Liver (tissue), 3 donors: ENCODE measurements at regions not wholly inside any gene's neighbourhood (a gene's known extent, or its start where the extent isn't known, plus 50 kb on each side); places are given as distances from the start of the nearest gene placed in this dataset.

ENCODE experiments used
- NR2F2 ChIP-seq: IDR thresholded peaks from 2 replicates; pipeline ENCODE4 v1.6.1; 2016; ENCODE audit warnings: antibody characterized with exemption
- RAD21 ChIP-seq, 2 donors: IDR thresholded peaks; 2 replicates each; pipeline ENCODE4 v1.6.1; 2016; ENCODE audit warnings: antibody characterized with exemption in 2 of 2, mild to moderate bottlenecking in 2 of 2
- SP1 ChIP-seq: IDR thresholded peaks from 2 replicates; pipeline ENCODE4 v1.6.1; 2018; ENCODE audit warnings: antibody characterized with exemption, mild to moderate bottlenecking
- TAF1 ChIP-seq: conservative IDR thresholded peaks from 2 replicates; pipeline ENCODE4 v1.6.1; 2016; ENCODE audit warnings: antibody characterized with exemption, mild to moderate bottlenecking
- YY1 ChIP-seq: IDR thresholded peaks from 2 replicates; pipeline ENCODE4 v1.6.1; 2016; ENCODE audit warnings: antibody characterized with exemption, mild to moderate bottlenecking
- TF ChIP-seq, protein P1 (sequence below): fragments of 150-350 bp; IDR thresholded peaks from 2 replicates; pipeline ENCODE4 v1.5.1; 2017; ENCODE audit warnings: improper control_type of control experiment, low read depth, low read length; ENCODE audit not compliant: missing input control
- TF ChIP-seq, protein P2 (sequence below): IDR thresholded peaks from 2 replicates; pipeline ENCODE4 v1.6.1; 2016; ENCODE audit warnings: antibody characterized with exemption
- TF ChIP-seq, protein P3 (sequence below): IDR thresholded peaks from 2 replicates; pipeline ENCODE4 v1.6.1; 2016; ENCODE audit warnings: antibody characterized with exemption, mild to moderate bottlenecking
- TF ChIP-seq, protein P4 (sequence below): IDR thresholded peaks from 2 replicates; pipeline ENCODE4 v1.6.1; 2016; ENCODE audit warnings: antibody characterized with exemption
- donor health status: healthy.
- donor health status: healthy.

DNA sequence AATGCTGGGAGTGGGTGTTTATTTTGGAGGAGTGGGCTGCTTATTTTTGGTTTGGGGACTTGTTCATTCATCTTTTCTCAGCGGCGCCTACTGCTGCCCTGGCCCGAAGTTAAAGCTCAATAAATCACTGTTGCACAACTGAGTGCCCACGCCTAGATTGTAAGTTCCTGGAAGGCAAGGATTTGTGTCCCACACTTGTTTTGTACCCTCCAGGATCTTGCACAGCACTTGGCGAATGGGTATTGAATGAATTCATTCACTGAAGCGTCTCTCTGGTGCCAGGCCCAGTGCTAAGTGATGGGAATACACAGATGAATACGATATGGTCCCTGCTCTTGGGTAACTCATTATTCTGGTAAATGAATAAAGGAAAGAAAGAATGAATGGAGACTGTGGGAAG, 153.3 kb upstream of the PARP11 start:
- TF ChIP-seq, protein P1, sequence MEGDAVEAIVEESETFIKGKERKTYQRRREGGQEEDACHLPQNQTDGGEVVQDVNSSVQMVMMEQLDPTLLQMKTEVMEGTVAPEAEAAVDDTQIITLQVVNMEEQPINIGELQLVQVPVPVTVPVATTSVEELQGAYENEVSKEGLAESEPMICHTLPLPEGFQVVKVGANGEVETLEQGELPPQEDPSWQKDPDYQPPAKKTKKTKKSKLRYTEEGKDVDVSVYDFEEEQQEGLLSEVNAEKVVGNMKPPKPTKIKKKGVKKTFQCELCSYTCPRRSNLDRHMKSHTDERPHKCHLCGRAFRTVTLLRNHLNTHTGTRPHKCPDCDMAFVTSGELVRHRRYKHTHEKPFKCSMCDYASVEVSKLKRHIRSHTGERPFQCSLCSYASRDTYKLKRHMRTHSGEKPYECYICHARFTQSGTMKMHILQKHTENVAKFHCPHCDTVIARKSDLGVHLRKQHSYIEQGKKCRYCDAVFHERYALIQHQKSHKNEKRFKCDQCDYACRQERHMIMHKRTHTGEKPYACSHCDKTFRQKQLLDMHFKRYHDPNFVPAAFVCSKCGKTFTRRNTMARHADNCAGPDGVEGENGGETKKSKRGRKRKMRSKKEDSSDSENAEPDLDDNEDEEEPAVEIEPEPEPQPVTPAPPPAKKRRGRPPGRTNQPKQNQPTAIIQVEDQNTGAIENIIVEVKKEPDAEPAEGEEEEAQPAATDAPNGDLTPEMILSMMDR, result no peak
- TF ChIP-seq SP1 (no peak), RAD21 (IDR thresholded peaks at IDR 0.05) (no peak), TAF1 (no peak), YY1 (no peak), NR2F2 (no peak)
- TF ChIP-seq, protein P2, sequence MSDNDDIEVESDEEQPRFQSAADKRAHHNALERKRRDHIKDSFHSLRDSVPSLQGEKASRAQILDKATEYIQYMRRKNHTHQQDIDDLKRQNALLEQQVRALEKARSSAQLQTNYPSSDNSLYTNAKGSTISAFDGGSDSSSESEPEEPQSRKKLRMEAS, result no peak
- TF ChIP-seq, protein P3, sequence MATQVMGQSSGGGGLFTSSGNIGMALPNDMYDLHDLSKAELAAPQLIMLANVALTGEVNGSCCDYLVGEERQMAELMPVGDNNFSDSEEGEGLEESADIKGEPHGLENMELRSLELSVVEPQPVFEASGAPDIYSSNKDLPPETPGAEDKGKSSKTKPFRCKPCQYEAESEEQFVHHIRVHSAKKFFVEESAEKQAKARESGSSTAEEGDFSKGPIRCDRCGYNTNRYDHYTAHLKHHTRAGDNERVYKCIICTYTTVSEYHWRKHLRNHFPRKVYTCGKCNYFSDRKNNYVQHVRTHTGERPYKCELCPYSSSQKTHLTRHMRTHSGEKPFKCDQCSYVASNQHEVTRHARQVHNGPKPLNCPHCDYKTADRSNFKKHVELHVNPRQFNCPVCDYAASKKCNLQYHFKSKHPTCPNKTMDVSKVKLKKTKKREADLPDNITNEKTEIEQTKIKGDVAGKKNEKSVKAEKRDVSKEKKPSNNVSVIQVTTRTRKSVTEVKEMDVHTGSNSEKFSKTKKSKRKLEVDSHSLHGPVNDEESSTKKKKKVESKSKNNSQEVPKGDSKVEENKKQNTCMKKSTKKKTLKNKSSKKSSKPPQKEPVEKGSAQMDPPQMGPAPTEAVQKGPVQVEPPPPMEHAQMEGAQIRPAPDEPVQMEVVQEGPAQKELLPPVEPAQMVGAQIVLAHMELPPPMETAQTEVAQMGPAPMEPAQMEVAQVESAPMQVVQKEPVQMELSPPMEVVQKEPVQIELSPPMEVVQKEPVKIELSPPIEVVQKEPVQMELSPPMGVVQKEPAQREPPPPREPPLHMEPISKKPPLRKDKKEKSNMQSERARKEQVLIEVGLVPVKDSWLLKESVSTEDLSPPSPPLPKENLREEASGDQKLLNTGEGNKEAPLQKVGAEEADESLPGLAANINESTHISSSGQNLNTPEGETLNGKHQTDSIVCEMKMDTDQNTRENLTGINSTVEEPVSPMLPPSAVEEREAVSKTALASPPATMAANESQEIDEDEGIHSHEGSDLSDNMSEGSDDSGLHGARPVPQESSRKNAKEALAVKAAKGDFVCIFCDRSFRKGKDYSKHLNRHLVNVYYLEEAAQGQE, result no peak
- TF ChIP-seq, protein P4, sequence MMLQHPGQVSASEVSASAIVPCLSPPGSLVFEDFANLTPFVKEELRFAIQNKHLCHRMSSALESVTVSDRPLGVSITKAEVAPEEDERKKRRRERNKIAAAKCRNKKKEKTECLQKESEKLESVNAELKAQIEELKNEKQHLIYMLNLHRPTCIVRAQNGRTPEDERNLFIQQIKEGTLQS, result no peak
